ENCODE measurements at regions not wholly inside any gene's neighbourhood (a gene's known extent, or its start where the extent isn't known, plus 50 kb on each side); places are given as distances from the start of the nearest gene placed in this dataset.

DNA sequence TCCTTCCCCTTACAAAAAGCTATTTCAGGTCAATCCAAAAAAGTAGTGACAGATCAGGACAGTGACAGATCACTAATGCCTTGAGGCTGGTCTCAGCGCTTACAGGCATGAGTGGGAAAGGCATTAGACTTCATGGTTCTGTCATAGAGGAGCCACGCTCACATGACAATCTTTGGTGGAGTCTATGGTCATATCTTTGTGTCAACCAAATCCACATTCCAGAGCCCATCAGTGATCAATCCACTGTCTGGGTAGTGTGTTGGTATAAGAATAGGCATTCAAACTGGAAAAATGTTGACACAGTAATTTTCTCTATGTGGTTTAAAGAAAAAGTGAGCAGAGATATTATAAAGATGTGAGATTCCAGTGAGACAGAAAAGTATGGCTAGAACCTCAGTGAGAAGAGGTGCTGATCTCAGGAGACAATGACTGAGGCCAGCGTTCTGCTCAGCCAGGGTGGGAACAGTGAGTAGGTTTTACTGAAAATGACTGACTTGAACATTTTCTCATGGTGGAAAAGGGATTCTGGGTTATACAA, 215.0 kb downstream of the IRS1 start (continued):
- TF ChIP-seq, protein P1, sequence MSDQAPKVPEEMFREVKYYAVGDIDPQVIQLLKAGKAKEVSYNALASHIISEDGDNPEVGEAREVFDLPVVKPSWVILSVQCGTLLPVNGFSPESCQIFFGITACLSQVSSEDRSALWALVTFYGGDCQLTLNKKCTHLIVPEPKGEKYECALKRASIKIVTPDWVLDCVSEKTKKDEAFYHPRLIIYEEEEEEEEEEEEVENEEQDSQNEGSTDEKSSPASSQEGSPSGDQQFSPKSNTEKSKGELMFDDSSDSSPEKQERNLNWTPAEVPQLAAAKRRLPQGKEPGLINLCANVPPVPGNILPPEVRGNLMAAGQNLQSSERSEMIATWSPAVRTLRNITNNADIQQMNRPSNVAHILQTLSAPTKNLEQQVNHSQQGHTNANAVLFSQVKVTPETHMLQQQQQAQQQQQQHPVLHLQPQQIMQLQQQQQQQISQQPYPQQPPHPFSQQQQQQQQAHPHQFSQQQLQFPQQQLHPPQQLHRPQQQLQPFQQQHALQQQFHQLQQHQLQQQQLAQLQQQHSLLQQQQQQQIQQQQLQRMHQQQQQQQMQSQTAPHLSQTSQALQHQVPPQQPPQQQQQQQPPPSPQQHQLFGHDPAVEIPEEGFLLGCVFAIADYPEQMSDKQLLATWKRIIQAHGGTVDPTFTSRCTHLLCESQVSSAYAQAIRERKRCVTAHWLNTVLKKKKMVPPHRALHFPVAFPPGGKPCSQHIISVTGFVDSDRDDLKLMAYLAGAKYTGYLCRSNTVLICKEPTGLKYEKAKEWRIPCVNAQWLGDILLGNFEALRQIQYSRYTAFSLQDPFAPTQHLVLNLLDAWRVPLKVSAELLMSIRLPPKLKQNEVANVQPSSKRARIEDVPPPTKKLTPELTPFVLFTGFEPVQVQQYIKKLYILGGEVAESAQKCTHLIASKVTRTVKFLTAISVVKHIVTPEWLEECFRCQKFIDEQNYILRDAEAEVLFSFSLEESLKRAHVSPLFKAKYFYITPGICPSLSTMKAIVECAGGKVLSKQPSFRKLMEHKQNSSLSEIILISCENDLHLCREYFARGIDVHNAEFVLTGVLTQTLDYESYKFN (CRISPR knock-in tag; conservative IDR thresholded peaks at IDR 0.05), result 0 out of 2 replicates have a peak, but pooled peaks have one; percentile 1
- TF ChIP-seq JDP2 (CRISPR knock-in tag; IDR thresholded peaks at IDR 0.05; ENCODE audit: borderline replicate concordance) (no peak), SIX4 (CRISPR knock-in tag; IDR thresholded peaks at IDR 0.05) (no peak), ZFP36 (IDR thresholded peaks at IDR 0.05; ENCODE audit: borderline replicate concordance, low read depth, low read length, partially characterized antibody) (no peak), BRCA1 (CRISPR knock-in tag; IDR thresholded peaks at IDR 0.05) (no peak), IKZF4 (CRISPR knock-in tag; IDR thresholded peaks at IDR 0.05; ENCODE audit: borderline replicate concordance, low read depth, not compliant biosample characterization) (no peak), FOXJ3 (CRISPR knock-in tag; IDR thresholded peaks at IDR 0.05; ENCODE audit: borderline replicate concordance) (no peak), ZNF12 (CRISPR knock-in tag; IDR thresholded peaks at IDR 0.05) (no peak), KLF15 (CRISPR knock-in tag; IDR thresholded peaks at IDR 0.05; ENCODE audit: borderline replicate concordance) (no peak), ERF (CRISPR knock-in tag; IDR thresholded peaks at IDR 0.05) (0 out of 2 replicates have a peak, but pooled peaks have one; percentile 40), SP140L (CRISPR knock-in tag; IDR thresholded peaks at IDR 0.05; ENCODE audit: borderline replicate concordance) (no peak), ZNF766 (CRISPR knock-in tag; IDR thresholded peaks at IDR 0.05; ENCODE audit: borderline replicate concordance) (no peak), ZNF382 (CRISPR knock-in tag; IDR thresholded peaks at IDR 0.05; ENCODE audit: borderline replicate concordance) (no peak), TOE1 (CRISPR knock-in tag; IDR thresholded peaks at IDR 0.05) (no peak), HHEX (CRISPR knock-in tag; IDR thresholded peaks at IDR 0.05) (no peak), ZNF775 (CRISPR knock-in tag; IDR thresholded peaks at IDR 0.05; ENCODE audit: borderline replicate concordance) (no peak)
- TF ChIP-seq, protein P2, sequence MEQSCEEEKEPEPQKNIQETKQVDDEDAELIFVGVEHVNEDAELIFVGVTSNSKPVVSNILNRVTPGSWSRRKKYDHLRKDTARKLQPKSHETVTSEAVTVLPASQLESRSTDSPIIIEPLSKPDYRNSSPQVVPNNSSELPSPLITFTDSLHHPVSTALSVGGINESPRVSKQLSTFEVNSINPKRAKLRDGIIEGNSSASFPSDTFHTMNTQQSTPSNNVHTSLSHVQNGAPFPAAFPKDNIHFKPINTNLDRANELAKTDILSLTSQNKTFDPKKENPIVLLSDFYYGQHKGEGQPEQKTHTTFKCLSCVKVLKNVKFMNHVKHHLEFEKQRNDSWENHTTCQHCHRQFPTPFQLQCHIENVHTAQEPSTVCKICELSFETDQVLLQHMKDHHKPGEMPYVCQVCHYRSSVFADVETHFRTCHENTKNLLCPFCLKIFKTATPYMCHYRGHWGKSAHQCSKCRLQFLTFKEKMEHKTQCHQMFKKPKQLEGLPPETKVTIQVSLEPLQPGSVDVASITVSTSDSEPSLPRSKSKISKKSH (CRISPR knock-in tag; IDR thresholded peaks at IDR 0.05; ENCODE audit: borderline replicate concordance), result no peak
- TF ChIP-seq, protein P3, sequence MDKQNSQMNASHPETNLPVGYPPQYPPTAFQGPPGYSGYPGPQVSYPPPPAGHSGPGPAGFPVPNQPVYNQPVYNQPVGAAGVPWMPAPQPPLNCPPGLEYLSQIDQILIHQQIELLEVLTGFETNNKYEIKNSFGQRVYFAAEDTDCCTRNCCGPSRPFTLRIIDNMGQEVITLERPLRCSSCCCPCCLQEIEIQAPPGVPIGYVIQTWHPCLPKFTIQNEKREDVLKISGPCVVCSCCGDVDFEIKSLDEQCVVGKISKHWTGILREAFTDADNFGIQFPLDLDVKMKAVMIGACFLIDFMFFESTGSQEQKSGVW (CRISPR knock-in tag; IDR thresholded peaks at IDR 0.05; ENCODE audit: borderline replicate concordance), result no peak
- TF ChIP-seq, protein P4, sequence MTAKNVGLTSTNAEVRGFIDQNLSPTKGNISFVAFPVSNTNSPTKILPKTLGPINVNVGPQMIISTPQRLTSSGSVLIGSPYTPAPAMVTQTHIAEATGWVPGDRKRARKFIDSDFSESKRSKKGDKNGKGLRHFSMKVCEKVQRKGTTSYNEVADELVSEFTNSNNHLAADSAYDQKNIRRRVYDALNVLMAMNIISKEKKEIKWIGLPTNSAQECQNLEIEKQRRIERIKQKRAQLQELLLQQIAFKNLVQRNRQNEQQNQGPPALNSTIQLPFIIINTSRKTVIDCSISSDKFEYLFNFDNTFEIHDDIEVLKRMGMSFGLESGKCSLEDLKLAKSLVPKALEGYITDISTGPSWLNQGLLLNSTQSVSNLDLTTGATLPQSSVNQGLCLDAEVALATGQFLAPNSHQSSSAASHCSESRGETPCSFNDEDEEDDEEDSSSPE (CRISPR knock-in tag; IDR thresholded peaks at IDR 0.05), result no peak
- TF ChIP-seq, protein P5, sequence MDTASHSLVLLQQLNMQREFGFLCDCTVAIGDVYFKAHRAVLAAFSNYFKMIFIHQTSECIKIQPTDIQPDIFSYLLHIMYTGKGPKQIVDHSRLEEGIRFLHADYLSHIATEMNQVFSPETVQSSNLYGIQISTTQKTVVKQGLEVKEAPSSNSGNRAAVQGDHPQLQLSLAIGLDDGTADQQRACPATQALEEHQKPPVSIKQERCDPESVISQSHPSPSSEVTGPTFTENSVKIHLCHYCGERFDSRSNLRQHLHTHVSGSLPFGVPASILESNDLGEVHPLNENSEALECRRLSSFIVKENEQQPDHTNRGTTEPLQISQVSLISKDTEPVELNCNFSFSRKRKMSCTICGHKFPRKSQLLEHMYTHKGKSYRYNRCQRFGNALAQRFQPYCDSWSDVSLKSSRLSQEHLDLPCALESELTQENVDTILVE (CRISPR knock-in tag; IDR thresholded peaks at IDR 0.05), result no peak
